ENCODE measurements at regions not wholly inside any gene's neighbourhood (a gene's known extent, or its start where the extent isn't known, plus 50 kb on each side); places are given as distances from the start of the nearest gene placed in this dataset.

DNA sequence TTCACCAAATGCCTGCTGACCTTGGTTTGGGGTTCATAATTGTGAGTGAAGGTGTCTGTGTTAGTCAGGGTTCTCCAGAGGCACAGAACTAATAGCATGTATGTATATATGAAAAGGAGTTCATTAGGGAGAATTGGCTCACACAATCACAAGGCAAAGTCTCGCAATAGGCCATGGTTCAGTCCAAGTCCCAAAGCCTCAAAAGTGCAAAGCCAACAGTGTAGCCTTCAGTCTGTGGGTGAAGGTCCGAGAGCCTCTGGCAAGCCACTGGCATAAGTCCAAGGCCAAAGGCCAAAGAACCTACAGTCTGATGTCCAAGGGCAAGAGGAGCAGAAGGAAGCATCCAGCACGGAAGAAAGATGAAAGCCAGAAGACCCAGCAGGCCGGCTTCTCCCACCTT lies 257.6 kb upstream of the SHH start:
- DNase-seq (ENCODE audit: low read depth in 2 of 2): no peak

DNA sequence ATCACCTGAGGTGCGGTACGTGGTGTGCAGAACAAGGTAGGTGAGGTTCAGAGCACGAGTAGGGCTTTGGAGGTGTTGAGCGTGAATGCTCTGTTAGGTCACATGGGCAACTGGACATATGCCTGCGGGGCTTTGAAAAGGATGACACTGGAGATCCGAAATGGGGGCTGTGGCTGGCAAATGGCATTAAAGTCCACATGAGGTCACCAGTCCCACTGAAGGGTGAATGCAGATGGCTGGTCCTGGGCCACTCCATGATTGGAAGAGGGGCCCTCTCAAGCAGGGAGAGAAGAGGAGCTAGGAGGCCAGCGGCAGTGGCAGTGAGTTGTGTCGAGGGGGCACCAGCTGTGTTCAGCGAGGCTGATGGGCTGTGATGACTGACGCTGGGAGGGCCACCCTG lies 254.9 kb upstream of the SHH start:
- no peak for DNase-seq (ENCODE audit: low read depth in 2 of 2)

DNA sequence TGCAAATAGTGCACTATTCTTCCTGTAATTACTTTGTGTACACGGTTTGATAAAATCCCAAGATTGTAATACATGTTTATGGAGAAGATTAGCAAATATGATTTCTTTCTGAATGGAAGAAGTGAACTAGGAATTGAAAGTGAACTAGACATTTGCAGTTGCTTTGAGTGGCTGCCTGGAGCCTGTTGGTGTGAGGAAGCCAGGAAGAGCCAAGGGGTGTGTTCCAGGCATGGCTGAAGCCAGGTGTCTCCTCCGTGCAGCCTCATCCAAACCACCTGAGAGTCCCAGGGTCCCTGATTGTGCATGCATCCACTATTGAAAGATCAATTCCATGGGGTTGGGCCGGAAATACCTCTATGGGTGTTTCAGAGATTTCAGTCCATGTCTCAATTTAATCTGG lies 253.1 kb upstream of the SHH start:
- no peak for DNase-seq (ENCODE audit: low read depth in 2 of 2)

DNA sequence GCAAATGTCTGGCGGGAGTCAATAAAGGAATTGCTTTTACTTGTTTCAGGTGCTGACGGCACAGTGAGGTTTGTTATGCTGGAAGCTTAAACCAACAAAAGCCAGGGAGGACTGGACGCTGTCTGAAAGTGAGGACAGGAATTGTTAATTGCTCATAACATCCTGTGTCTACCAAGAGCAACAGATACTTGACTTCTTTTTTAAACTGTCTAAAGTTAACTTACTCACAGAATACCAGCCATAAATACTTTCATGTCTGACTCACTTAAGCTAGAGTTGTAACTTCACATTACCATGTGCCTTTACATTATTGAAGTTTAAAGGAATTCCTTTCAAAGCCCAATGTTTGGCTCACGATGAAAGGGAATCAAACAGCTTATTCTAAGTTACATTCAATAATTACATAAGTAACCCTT lies 252.7 kb upstream of the SHH start:
- DNase-seq (ENCODE audit: low read depth in 2 of 2): no peak

DNA sequence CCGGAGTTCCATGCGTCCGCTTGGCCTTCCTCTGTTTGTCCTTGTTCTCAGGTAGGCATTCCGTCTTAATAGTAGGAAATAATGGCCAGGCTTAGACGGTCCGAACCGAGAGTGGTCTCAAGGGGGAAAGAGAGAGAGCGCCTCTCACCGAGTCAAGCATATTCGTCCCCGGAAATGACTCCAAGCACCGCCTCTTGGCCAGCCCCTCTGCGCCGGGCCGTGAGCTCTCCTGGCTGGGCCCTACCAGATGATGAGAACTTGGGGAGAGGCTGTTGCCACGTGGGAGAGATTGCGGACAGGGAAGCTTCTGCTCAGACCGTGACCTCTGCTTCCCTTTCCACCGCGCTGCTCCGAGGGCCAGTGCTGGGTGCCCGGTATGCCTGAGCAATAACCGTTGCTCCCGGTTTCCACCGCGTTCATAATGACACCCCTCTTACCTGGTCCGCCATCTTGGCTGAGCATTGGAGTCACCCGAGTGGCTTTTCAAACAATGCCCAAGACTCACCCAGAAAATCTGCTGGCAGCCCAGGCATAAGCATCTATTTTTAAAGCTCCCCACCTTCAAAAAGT lies 251.1 kb upstream of the SHH start:
- DNase-seq (ENCODE audit: low read depth in 2 of 2): no peak

DNA sequence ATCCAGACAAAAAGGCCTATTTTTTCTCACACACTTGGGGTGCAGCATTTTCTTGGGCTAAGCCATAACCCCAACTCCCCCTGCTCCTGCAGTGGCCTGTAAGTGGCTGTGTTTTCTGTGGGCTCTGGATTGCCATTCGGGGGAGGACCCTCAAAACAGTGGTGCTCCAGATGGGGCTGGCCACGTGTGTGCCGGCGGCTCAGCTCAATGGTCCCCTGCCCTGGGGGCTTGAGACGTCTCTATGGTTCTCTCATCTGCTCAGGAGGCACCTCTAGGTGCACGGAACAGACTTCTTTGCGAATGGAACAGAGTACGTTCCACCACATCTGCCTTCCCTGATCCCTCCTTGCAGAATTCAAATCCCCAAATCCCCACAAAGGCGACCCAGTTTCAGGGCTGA lies 250.0 kb upstream of the SHH start:
- DNase-seq (ENCODE audit: low read depth in 2 of 2): no peak

DNA sequence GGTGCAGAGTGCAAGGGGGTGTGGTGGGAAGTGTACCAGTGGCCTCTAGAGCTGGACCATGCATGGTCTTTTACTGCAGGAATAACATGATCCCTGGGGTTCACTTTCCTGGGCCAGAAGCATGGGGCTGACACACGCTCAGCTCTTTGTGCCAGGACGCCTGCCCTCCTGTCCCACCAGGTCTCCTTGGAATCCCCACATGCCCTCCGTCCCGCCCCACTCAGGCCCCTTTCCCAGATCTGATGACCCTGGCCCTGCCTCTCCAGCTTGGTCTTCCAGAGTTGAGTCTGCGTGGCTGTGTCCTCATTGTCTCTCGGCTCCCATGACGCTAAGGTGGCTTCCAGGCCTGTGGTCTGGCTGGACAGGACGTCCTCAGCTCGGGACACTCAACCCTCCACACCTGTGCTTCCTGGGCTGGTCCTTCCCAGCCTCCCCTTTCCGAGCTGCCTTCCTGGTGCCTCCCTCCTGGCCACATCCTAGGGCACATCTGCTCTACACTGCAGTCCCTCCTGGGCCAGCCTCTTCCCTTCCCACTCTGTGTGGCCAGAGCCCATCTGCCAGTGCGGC lies 249.5 kb upstream of the SHH start:
- no peak for DNase-seq (ENCODE audit: low read depth in 2 of 2)

DNA sequence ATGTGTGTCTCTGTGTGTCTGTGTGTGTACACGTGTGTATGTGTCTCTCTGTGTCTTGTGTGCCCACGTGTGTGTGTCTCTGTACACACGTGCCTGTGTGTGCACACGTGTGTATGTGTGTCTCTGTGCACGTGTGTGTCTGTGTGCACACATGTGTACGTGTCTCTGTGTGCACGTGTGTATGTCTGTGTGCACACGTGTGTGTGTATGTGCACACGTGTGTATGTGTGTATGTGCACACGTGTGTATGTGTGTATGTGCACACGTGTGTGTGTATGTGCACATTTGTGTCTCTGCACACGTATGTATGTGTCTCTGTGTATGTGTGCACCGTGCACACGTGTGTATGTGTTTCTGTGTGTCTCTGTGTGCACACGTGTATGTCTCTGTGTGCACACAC lies 248.7 kb upstream of the SHH start:
- DNase-seq (ENCODE audit: low read depth in 2 of 2): no peak

DNA sequence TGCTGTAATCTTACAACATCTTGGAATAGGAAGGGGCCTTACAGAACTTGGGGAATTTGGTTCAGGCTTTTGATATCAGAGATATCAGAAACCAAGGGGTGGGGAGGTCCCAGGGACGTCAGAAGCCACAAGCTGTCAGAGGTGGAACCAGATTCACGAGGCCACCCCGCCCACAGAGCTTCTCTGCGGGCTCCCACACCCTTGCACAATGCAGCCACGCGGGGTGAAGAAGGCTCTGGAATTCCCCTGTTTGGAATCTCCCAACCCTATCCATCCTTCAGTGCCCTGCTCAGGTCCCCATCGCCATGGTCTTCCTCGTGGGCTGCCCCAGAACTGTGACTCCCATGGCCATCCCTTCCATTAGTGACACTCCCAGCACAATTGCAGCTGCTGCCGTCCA lies 247.1 kb upstream of the SHH start:
- no peak for DNase-seq (ENCODE audit: low read depth in 2 of 2)

DNA sequence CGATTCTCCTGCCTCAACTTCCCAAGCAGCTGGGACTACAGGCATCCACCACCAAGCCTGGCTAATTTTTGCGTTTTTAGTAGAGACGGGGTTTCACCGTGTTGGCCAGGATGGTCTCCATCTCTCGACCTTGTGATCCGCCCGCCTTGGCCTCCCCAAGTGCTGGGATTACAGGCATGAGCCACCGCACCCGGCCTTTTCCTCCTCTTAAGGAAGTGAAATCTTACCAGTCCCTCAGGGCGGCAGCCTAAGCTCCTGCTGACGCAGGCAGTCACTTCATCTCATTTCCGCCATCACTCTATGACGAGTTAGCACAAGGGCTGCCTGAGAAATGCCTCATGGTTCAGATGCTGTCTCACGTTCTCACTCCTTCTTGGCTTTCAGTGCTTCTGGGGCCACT lies 246.0 kb upstream of the SHH start:
- DNase-seq (ENCODE audit: low read depth in 2 of 2): no peak

DNA sequence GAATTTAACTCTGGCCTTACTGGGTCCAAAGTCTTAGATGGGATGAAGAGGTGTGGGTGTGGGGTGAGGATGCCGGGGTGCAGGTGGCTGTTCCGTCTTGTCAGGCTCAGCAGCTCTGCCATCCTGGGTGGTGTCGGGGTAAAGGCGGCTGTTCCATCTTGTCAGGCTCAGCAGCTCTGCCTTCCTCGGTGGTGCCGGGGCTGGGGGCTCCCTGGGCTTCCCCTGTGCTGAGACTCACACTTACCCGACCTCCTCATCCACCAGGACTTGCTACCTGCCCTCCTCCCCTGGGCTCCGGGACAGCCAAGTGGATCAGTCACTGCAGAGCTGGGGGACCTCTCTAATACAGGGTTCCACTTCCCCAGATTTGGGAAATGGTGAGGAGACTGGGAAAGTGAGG lies 244.3 kb upstream of the SHH start:
- DNase-seq (ENCODE audit: low read depth in 2 of 2): no peak

DNA sequence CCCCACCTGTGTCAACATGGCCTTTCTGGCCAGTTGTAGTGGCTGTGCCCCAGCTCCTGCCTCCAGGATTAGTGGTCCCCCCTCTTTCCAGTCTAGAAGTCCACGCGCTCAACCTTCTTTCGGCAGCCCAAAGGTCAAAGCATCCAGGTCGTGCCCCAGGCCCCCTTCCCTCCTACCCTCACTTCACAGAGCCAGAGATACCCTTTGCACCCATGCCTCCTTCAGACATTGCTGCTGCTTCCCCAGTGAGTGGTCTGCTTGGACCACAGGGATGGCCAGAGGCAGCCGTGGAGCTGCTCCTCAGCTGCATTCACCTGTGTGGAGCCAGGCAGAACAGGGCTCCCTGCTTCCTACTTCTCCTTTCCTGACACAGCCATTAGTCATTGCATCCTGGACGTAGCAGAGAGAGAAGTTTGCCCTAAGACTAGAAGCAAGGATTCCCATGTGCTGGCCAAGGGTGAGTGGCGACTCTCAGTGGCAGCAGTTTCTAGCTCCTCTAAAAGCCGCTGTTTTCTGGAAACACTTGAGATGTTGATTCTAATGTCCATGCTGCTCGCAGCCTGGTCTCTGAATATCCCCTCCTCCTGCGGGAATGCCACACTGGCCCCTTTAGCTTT lies 243.1 kb upstream of the SHH start:
- no peak for DNase-seq (ENCODE audit: low read depth in 2 of 2)

DNA sequence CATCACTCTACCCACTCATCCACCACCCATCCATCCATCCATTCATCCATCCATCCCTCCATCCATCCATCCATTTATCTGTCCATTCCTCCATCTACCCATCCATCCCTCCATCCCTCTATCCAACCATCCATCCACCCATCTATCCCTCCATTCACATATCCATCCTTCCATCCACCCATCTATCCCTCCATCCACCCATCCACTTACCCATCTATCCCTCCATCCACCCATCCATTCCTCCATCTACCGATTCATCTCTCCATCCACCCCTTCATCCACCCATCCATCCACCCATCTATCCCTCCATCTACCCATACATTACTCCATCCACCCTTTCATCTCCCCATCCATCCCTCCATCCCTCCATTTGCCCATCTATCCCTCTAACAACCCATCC lies 239.6 kb upstream of the SHH start:
- DNase-seq (ENCODE audit: low read depth in 2 of 2): no peak

DNA sequence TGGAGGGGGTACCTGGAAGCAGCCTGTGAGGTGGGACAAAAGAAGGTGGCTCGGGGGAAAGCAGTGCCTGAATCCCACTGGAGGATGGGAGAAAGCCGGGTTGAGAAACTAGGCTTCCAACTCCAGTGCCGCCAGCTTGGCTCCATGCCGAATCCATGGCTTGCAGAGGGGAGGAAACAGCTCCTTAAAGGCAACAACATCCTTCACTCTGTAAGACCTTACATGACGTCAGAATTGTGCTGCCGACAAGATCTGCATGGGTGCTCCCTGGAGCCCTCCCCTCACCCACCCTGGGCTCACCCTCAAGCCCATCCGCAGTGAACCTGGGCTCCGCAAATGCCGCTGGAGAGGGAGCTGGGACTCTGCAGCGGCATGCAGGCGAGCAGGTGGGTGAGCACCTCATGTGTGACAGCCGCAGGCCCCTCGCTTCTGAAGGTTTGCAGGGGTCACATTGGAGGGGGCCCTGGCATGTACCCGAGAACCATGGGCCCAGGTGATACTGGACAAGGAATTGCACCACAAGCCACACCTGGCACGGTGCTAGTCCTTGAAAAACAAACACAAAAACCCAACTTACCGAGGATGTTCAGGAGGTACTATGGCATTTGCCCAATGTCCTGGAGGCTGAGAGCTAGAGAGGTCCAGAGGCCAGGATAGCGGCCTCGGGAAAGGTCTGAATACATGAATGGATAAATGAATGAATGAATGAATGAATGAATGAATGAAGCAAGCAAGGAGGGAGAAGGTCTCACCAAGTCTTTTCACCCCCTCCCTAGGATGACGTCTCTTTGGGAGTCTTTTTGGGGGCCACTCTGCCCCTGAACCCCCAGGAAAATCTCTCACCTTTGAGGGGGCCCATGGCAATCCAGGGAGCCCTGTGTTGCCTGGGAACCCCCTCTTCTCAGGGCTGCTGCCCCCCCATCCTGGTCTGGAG lies 238.6 kb upstream of the SHH start:
- no peak for DNase-seq (ENCODE audit: low read depth in 2 of 2)

DNA sequence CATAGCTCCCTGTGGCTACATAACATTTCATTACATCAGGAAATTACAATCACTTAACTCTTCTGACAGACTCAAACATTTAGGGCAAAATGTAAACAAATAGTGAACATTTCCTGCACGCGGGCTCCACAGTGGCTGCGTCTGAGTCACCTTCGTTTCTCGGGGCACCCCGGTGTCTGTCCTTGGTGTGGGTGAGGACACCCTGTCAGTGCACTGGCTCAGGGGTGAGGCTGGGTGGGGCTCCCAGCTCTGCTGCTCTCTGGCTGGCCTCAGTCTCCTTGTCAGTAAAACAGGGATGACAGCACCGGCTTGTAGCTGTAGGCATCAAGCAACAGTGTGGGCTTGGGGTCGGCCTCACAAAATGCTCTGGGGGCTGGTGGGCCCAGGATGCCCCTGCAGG lies 237.1 kb upstream of the SHH start:
- no peak for DNase-seq (ENCODE audit: low read depth in 2 of 2)

DNA sequence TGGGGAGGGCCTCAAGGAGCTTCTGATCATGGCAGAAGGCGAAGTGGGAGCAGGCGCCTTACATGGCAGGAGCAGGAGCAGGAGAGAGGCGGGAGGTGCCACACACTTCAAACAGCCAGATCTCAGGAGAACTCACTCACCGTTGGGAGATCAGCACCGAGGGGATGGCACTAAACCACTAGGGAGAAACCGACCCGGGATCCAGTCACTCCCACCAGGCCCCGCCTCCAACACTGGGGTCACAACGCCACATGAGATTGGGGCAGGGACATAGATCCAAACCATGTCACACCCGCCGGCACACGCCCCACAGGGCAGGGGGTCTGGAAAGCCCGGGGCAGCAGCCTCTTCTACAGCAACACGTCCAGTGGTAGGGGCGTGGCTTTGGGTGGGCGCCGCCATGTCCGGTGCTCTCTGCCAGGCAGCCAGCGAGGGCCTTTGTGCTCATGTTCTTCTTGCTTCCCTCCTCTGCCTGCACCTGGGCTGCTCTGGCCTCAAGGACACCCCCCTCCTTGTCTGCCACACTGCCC lies 233.8 kb upstream of the SHH start:
- DNase-seq (ENCODE audit: low read depth in 2 of 2): no peak

DNA sequence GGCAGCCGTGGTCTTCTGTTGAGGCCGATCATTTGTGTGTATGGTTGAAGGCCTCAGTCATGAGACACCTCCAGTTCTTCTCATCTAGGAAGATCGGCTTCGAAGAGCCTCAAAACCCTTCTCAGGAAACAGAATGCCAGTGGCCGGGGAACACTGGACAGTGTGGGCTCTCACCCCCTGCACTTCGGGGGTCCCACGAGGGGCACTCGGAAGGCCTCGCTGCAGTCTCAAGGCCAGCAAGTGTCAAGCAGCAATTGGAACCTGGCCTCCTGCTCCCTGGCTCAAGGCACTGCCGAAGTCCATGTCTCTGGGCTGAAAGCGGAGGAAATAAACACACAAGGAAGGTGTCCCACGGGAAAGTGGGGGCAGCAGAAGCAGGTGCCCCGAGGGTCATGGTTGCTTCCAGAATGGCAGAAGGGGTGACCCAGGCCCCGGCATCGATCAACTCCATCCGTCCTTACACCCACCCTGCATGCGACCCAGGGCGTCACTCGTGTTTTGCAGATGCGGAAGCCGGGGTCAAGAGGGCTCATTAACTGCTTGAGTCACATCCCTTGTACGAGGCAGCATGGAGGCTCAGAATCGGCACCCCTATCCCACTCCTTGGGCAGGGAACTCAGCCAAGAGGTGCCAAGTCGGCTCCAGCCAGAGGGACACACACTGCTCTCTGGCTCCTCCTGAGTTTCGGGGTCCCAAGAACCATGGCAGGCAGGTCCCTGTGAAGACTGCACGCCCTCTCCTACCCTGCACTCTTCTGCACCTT lies 231.3 kb upstream of the SHH start:
- no peak for DNase-seq (ENCODE audit: low read depth in 2 of 2)

DNA sequence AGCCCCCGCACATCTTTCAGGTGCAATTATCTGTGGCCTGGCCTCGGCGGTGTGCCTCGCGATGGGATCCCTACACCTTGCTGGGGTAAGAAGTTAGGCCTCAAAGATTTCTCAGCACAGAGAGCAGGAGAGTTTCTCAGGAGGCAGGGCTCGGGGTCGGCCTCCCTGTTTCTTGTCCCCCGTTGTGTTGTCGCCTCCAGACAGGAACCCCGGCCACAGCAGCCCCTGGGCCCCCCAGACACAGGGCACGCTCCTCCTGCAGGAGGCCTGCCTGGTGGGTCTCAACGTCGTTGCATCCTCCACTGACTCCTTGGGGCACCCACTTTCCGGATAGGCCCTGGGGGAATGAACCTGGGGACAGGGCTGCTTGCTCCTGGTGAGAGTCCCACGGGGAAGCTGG lies 229.1 kb upstream of the SHH start:
- DNase-seq (ENCODE audit: low read depth in 2 of 2): no peak

DNA sequence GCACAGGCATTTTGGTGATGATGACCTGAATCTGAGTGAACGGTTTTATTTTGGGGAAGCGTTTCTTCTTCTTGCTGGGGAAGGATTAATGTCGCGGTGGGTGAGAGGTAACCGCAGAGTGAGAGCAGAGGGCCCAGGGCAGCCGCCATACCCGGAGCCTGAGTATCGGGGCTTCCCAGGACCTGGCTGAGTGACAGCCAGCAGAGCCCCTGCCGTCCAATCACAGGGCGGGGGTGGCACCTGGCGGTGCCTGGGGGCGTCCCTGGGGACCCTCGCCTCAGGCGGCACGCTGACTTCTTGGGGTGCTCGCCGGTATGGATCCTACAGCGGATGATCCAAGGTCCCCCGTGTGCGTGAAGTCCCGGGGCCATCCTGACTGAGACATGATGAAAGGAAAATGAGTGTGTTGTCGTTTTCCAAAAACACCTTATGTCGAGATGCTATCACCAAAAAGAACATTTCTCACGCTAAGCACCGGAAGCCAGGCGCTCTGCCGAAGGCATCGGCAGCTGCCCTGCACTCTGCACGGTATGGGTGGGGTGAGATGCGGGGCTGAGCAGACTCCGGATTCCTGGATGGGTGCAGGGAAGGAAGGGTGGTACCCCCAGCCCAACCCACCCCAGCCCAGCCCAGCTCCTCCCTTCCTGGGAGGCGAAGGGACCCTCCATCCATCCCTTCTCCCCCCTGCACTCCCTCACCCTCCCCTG lies 227.9 kb upstream of the SHH start:
- no peak for DNase-seq (ENCODE audit: low read depth in 2 of 2)

DNA sequence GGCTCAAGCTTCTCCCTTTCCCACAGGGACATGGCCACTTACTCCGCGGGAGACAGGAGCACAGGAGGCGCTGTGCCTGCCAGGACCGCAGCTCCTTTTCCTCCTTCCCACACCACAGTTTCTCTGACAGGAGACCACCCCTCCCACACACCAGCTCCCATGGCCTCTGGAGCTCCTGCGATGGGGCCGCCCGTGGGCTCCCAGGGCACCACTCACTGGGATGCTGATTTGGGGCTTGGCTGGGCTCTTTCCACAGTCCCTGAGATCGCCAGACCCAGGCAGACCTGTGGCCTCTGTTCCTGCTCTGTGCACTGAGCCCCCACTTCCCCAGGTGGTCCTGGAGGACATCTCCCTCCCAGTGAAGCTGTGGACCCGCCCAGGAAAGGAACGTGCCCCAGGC lies 226.9 kb upstream of the SHH start:
- DNase-seq (ENCODE audit: low read depth in 2 of 2): no peak

DNA sequence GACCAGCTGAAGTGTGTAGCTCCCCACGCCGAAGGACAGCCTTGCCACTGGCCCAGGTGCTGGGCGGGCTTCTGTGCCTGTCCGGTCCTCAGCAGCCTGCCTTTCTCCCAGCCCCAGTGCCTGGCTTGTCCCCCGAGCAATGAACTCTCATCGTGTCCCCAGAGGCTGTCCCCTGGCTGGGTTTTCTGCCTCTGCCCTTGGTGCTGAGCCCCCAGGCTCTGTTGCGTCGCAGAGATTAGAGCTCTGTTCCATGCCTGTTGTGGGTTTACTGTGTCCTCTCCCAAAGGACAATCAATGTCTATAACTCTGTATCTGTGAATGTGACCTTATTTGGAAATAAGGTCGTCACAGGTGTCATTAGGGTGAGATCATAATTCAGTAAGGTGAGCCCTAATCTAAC lies 226.1 kb upstream of the SHH start:
- DNase-seq (ENCODE audit: low read depth in 2 of 2): no peak

All from fibroblast of skin of left quadriceps (primary cell).